HG03025 (cell line): ENCODE measurements at regions not wholly inside any gene's neighbourhood (a gene's known extent, or its start where the extent isn't known, plus 50 kb on each side); places are given as distances from the start of the nearest gene placed in this dataset.
"Not testable (repeated sequence)": the region's sequence is repeated elsewhere in the genome, so short reads cannot be mapped to it uniquely, and the experiment has no call there.

Source experiments
- ATAC-seq: cut with Tn5 transposase; IDR thresholded peaks from one replicate; pipeline ENCODE4 v1.9.1; 2021; ENCODE audit warnings: mild to moderate bottlenecking, moderate library complexity; ENCODE audit not compliant: unreplicated experiment, low FRiP score

DNA sequence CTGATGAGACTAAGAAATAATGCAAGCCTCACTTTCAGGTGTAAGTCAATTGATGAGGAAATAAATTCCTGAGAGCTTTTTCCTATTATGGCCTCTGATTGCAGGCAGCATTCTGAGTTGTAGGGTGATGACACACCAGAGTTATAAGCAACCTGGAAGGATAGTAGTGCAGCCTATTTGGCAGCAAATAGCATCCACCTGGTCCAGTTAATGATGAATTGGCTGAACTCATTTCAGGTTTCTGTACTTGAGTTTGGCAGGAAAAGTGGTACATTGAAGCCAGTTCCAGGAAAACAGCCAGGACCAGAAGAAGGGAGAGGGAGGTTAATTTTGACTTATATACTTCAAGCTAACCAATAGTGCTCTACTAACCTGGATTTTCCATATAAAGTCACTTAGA, 316.8 kb downstream of the NAF1 start:
- ATAC-seq = no peak

DNA sequence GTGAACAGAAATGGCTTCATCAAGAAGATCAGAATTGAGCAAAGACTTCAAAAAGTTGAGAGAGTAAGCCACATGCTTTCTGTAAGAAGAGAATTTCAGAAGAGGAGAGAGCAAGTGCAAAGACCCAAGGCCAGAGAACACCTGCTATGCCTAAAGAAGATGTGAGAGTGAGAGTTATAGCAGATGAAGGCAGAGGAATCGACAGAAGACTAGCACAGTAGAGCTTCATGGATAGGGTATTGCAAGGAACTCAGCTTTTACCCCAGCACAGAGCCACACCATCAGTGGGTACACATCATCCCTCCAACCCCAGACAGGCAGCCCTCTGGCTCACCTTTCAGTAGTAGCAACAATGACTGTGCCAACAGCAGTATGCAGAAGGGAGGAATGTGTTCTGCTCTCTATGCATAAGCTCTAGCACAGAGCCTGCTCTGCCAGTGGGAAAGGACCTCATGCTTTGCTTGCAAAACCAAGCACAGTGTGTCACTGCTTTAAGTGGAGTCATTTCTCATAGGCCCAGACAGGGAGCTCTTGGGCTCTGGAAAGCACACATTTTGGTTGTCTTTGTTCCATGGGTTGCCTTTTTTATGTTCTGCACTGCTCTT, 318.6 kb downstream of the NAF1 start:
- no peak for ATAC-seq

GRCh38 chr4:162841753-162842152, 324.9 kb downstream of the NAF1 start:
- ATAC-seq = no peak

DNA sequence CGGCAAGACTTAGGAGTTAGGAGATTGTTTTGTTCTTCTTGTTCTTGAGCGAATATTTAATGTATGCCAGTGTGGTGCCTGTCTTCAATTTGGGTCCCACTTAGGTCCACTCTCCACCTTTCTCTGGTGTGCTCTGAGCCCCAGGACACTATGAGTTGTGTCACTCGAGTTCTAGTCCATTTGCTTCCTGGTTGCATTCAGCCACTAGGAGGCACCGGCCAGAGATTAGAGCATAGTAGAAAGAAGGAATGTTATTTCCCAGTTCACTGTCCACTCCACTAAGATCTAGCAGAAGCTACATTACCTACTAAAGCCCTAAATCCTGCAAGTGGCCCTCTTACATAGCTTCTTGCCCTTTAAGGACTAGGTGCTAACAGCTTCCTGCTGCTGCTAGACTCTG, 326.9 kb downstream of the NAF1 start:
- no peak for ATAC-seq

DNA sequence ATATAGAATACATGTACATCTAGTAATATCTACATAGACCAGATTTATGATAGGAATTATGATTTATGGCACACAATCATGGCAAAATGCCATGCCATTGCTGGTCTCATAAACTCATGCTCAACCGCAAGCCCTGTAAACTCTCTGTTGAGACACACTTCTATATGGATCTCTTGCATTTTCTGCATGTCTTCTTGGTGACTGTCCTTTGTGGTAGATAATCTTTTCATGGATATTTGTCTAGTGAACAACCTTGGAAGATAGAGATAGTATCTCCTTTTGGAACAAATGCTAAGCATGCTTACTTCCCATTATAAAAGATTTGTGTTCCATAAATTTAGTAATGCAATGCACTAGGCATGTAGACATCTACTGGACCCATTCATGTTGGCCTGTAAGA, 328.0 kb downstream of the NAF1 start:
- ATAC-seq = no peak

DNA sequence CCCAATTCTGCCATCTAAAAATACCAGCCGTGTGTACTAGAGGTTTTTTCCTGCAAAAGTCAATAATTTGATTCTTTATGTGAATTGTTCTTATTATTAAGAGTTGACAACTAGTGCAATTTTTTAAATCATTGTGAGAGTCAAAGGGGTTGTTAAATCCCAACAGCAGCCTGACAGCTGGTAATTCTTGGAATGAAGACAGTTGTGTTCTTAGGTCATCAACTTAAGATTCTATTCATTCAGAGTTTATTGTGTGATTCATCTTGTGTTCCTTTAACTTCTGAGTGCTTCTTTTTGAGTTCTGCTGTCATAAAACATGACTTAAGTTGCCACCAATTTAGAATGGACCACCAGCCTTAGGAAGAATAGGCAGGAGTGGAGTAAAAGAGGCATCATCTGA, 329.0 kb downstream of the NAF1 start:
- ATAC-seq = no peak

DNA sequence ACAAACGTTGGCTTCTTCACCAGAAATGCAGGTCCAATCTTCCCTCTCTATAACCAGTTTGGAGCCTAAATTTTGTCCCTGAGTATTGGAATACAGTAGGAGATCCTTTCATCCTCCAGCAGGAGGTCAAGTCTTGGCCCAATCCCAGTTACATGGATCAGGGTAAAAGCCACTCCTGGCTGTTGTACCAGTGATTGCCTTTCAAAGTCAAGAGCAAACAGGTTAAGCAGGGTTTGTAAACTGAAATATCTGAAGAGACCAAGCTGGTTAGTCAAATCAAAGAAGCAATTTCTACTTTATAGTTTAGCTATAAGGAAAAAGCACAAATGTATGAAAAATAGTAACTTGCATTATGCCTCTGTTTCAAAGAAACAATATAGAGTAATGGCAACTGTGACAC, 329.4 kb downstream of the NAF1 start:
- no peak for ATAC-seq

GRCh38 chr4:162836773-162837172, 329.9 kb downstream of the NAF1 start:
- ATAC-seq = no peak

DNA sequence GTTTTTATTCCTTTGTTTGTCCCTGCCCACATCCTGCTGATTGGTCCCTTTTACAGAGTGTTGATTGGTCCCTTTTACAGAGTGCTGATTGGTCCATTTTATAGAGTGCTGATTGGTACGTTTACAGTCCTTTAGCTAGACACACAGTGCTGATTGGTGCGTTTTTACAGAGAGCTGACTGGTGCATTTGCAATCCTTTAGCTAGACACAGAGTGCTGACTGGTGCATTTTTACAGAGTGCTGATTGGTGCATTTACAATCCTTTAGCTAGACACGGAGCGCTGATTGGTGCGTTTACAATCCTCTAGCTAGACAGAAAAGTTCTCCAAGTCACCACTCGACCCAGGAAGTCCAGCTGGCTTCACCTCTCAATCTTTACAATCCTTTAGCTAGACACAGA, 330.4 kb downstream of the NAF1 start:
- ATAC-seq = not testable (repeated sequence)

DNA sequence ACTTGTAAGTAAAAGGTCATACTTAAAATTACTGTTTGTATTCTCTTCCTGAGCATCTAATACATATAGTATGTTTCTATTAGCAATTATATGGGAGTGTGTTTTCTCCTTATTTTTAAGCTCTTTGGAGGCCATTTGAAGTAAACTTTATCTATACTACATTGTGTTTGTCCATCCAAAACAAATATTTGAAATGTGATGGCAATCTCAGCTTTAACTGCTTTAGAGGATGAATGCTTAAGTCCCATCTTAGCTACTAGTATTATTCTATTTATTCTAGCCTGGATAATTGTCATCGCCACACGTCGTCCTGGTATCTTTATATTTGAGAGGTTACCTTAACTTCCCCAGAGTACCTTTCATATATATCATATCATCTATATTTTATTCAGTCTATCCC, 335.8 kb downstream of the NAF1 start:
- ATAC-seq = no peak

- ATAC-seq = not testable (repeated sequence)
Observed at GRCh38 chr4:162817374-162817773, 349.3 kb downstream of the NAF1 start.

- ATAC-seq = no peak
Observed at GRCh38 chr4:162804351-162804924, 362.3 kb downstream of the NAF1 start.

GRCh38 chr4:162803378-162803777, 363.3 kb downstream of the NAF1 start:
- no peak for ATAC-seq

- ATAC-seq = no peak
Observed at GRCh38 chr4:162797108-162797507, 369.6 kb downstream of the NAF1 start.

GRCh38 chr4:162793571-162793970, 373.1 kb downstream of the NAF1 start:
- no peak for ATAC-seq

DNA sequence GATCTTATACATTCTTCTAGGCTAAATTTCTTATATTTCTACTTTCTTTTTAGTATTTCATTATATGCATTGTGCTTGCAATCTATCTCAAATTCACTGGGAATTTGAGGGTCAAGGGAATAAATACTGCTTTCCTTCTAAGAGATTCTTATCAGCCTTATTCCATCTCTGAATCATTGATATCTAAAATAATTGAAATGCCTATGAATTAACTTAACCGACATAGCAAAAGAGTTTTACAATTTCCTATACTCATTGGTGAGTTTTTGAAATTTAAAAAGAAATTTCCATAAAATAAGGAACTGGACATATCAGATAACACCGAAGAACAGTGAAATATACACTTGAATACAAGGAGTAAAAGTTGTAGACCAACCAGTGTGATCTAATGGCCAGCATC, 373.7 kb downstream of the NAF1 start:
- ATAC-seq = no peak

DNA sequence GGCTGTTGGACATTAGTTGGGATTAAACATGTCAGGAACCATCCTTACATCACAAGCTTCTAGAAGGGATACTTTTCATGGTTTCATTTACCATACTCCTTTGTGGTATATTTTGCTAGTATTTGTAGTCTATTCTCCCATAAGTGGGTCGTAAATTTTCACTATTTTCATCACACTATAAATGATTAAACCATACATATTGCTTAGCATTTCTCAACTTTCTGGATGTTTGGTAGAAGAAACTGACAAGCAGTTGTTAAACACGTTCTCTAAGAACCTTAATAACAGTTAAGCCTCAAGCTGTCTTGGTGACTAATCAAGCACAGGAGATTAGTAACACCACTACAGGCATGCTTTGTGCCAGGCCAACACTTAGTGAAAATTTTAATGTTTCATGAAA, 375.5 kb downstream of the NAF1 start:
- ATAC-seq = no peak

DNA sequence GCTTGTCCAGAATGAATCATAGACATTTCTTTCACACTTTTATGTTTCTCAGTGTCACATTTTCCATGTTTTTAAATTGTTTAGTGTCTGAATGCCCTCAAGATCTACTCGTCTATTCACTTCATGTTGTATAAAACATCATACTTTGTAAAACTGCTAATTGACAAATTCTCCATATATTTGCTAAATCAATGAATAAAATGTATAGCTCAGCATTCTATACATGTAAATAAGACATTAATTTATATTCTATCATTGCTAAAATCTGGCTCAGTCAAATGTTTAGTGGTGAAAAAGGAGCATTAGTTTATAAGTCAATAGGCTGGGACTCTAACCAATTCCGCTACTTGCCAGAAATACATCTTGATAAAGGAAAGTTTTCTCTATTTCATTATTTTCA, 379.6 kb downstream of the NAF1 start:
- no peak for ATAC-seq

DNA sequence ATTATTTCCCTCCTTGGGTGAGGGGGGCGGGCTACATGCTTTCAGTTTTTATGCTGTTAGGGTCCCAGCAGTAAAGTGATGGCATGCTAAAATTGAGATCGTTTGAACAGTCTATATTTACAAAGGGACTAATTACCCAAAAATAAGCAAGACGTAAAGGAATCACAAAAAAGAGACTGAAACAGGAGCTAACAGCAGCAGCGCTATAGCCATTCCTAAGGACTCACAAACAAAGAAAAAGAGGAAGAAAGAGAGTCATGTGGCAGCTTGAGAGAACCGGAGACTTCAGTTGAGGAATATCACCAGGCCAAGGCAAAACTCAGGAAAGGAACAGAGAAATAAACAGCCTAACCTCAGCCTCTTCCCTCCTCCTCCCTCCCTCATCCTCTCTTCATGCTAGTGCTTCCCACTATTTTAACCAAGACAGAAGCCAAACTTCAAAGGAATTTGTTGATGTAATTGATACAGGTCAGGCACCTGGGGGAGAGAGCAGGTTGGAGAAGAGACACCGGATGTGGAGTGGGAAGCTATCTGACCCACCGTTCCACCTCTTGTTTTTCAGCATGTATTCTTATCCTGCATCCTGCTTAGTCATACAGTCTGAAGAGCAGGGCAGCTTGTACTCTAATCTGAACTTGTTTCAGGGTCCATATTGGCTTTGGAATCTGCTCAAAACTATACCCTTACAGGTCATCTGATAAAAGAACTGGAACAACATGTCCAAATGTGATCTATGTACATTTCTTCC, 383.7 kb downstream of the NAF1 start:
- no peak for ATAC-seq

DNA sequence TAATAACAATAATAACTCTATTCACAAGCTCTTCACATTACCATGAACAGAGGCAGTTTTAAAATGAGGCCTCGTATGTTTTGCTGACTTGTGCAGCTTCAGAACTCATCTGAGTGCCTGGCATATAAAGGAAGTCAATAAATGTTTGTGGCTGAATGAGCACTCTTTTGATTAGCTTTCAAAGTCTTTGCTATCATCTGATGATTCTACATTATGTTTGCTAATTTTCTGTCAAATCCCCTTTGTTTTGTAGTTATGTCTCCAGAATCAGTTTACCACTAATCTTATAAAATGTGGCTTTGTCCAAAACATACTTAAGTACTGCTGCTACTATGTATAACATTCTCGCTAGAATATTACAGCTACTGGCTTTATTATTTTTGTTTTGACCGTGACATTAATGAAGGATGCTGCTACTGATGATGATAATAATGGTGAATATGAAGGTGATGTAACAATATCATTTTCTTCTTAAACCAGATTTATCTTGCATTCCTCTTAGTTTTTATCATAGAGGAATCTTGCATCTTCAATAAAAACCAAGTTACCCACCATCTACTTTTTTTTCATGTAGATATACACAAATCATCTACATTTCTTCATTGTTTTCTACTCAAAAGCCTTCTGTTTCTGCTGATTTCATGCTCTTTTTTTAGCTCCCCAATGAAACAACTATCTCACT, 384.5 kb downstream of the NAF1 start:
- ATAC-seq = no peak

DNA sequence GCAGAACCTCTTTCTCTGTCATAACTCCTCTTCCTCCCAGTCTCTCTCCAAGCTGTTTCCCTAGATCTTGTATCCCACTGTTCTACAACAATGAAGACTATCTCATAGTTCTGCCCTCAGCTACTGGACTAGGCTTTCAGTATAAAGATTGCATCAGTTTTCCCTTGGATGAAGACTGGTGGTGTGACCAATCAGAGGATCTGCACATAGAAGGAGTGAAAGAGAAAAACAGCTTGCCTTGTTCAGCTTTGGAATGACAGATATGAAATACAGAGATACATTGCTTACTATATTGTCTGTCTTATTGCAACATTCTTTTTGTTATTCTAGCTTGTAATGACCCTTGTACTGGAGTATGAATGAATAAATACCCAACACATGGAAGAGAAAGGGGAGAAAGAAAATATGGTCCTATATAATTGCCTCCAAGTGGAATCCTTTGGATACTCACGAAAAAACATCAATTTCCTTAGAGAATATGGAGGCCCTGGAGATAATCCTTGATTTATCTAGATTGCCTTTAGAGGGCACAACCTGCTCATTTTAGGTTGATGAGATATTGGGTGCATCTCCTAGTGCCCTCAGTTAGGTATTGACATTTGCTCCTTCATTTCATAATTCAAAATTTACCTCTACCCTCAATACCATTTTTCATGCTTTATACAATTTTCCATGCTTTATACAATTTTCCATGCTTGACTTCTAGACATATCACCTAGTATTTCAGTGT, 395.8 kb downstream of the NAF1 start:
- no peak for ATAC-seq
